ENCODE measurements at regions not wholly inside any gene's neighbourhood (a gene's known extent, or its start where the extent isn't known, plus 50 kb on each side); places are given as distances from the start of the nearest gene placed in this dataset.

- DNase-seq (ENCODE audit: low spot score) = no peak
Measured at GRCh38 chr2:21395366-21395765, 271.6 kb downstream of the TDRD15 start.

- DNase-seq (ENCODE audit: low spot score) = no peak
Measured at GRCh38 chr2:21396252-21396651, 272.5 kb downstream of the TDRD15 start.

GRCh38 chr2:21401022-21401698 is 277.4 kb downstream of the TDRD15 start:
- no peak for DNase-seq (ENCODE audit: low spot score)

- DNase-seq (ENCODE audit: low spot score) = no peak
Measured at GRCh38 chr2:21404137-21404536, 280.4 kb downstream of the TDRD15 start.

GRCh38 chr2:21404827-21405625 is 281.3 kb downstream of the TDRD15 start:
- no peak for DNase-seq (ENCODE audit: low spot score)

GRCh38 chr2:21406386-21406785 is 282.6 kb downstream of the TDRD15 start:
- no peak for DNase-seq (ENCODE audit: low spot score)

GRCh38 chr2:21406911-21407310 is 283.1 kb downstream of the TDRD15 start:
- DNase-seq (ENCODE audit: low spot score) = no peak

- no peak for DNase-seq (ENCODE audit: low spot score)
Measured at GRCh38 chr2:21407851-21408250, 284.1 kb downstream of the TDRD15 start.

- DNase-seq (ENCODE audit: low spot score) = no peak
Measured at GRCh38 chr2:21411741-21412140, 288.0 kb downstream of the TDRD15 start.

- DNase-seq (ENCODE audit: low spot score) = no peak
Measured at GRCh38 chr2:21412944-21413443, 289.2 kb downstream of the TDRD15 start.

- no peak for DNase-seq (ENCODE audit: low spot score)
Measured at GRCh38 chr2:21415234-21415633, 291.5 kb downstream of the TDRD15 start.

GRCh38 chr2:21416226-21416625 is 292.5 kb downstream of the TDRD15 start:
- no peak for DNase-seq (ENCODE audit: low spot score)

- DNase-seq (ENCODE audit: low spot score) = no peak
Measured at GRCh38 chr2:21418456-21418855, 294.7 kb downstream of the TDRD15 start.

- no peak for DNase-seq (ENCODE audit: low spot score)
Measured at GRCh38 chr2:21420553-21421335, 297.0 kb downstream of the TDRD15 start.

GRCh38 chr2:21422050-21422449 is 298.3 kb downstream of the TDRD15 start:
- peak; percentile 5 for DNase-seq (ENCODE audit: low spot score)

- no peak for DNase-seq (ENCODE audit: low spot score)
Measured at GRCh38 chr2:21422724-21423522, 299.2 kb downstream of the TDRD15 start.

GRCh38 chr2:21423854-21424253 is 300.1 kb downstream of the TDRD15 start:
- DNase-seq (ENCODE audit: low spot score) = no peak

GRCh38 chr2:21424375-21424774 is 300.6 kb downstream of the TDRD15 start:
- DNase-seq (ENCODE audit: low spot score) = no peak

- no peak for DNase-seq (ENCODE audit: low spot score)
Measured at GRCh38 chr2:21427606-21428005, 303.8 kb downstream of the TDRD15 start.

- no peak for DNase-seq (ENCODE audit: low spot score)
Measured at GRCh38 chr2:21428754-21429153, 305.0 kb downstream of the TDRD15 start.

GRCh38 chr2:21429747-21430146 is 306.0 kb downstream of the TDRD15 start:
- no peak for DNase-seq (ENCODE audit: low spot score)

GRCh38 chr2:21431078-21431477 is 307.3 kb downstream of the TDRD15 start:
- no peak for DNase-seq (ENCODE audit: low spot score)
